Stimulated activated CD8-positive, alpha-beta memory T cell treated with anti-CD3 and anti-CD28 coated beads, Interleukin-15, amount 100 ng/mL, for 1 hour (primary cell): ENCODE measurements at regions not wholly inside any gene's neighbourhood (a gene's known extent, or its start where the extent isn't known, plus 50 kb on each side); places are given as distances from the start of the nearest gene placed in this dataset.

ENCODE experiments used
- DNase-seq: peaks from one replicate; pipeline ENCODE4 v3.0.0-alpha.2; 2020; ENCODE audit warnings: low read depth

DNA sequence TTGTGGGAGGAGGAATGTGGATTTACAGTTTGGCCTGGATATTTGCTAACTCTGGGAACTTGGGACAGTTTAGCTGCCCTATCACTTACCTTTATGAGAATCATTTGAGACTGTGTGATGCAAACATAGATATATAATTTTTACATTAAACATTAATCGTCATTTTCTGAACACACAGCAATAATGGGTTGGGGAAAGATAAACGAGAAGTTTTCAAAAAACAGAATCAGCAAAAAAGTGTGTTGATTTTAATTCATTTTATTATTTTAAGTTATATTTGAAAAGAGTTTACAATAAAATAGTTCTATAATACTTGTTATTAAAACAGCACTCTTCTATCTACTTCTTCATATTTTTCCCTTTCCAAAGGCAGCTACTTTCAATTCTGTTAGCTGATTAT is 813.3 kb downstream of the SLC4A3 start:
- no peak for DNase-seq

DNA sequence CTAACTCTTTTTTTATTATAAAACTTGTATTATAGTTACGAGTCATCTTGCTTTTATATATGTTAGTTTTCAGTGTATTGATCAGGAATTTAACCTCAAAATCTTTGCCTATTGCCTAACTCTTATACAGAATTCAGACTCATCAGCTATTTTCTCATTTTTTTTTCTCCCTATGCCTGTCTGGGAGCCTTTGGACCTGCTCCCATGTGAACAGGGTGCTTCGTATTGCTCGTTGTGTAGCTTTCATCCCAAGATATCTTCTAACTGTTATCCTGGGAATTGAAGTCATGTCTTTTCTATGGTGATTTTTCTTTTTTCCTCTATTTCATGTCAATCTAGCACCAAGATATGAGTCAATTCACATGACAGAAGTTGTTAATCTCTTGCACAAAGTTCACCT is 814.0 kb downstream of the SLC4A3 start:
- DNase-seq = no peak

DNA sequence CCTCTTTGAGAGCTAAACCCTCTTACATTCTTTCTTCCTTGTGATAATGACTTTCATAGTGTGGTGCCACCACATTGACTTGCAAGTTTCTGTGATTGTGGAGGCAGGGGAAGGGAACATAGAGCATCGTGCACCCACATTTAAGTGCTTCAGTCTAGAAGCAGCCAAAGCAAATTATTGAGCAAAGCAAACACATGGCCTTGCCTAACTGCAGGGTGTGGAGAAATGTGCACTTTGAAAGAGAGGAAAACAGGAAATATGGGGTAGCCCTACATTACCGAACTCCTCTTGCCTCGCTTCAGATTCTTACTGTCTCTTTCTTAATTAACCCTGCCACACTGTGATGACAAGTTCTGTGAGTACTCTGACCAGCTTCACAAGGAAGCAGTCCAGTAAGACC is 814.6 kb downstream of the SLC4A3 start:
- no peak for DNase-seq

DNA sequence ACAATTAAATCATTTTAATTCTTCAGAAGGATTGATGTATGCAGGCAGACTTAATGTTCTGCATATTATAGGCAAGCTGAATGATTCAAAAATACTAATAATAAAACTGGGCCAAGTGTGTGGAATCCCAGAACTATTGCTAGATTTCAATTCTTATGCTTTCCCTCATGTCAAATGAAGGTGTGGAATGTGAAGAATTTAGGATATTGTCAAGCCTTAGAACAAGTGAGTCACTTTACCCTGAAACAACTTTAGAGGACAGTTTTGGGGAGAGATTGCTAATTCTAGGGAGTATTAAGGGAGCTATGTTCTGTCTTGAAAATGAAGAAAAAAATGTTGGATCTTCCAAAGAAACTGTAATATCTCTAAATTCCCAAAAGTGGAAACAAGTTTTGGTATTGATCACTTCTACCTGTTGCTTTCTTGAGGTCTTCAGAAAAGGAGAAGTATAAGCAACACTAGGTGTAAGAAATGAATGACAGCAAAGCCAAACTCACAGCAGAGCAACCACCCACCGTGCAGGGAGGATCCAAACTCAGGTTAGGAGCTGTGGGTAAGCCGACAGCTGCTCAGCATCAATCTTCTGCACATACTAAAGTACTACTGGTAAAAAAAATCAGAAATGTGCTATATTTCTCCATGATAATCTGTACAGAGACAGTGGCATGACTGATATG is 818.1 kb downstream of the SLC4A3 start:
- DNase-seq = no peak

DNA sequence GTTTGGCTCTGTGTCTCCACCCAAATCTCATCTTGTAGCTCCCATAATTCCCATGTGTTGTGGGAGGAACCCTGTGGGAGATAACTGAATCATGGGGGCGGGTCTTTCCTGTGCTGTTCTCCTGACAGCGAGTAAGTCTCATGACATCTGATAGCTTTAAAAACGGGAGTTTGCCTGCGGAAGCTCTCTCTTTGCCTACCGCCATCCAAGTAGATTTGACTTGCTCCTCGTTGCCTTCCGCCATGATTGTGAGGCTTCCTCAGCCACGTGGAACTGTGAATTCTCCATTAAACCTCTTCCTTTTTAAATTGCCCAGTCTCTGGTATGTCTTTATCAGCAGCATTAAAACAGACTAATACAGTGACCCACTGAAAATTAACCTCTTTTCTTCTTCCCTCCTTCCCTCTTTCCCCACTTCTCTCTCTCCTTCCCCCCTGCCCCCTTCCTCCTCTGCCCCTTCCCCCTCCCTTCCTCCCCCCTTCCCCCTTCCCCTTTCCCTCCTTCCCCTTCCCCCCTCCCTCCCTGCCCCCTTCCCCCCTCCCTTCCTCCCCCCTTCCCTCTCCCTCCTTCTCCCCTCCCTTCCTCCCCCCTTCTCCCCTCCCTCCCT is 818.8 kb downstream of the SLC4A3 start:
- DNase-seq = no peak

DNA sequence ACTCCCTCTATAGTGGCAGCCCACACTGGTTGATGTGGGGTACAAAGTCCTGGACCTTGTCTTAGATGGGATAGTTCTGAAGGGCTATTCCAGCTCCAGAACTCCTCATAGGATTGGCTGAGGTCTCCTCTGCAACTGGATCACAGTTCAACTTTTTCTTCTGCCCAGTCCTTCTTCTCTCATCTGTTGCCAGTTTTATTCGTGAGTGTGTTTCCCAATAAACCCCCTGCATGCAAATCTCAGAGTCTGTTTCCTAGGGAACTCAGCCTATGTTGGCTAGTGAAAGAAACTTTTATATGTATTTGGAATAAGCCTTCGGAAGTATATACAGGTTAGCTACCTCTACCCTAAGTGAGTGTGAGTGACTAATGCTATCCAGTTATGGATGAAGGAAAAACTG is 823.4 kb downstream of the SLC4A3 start:
- no peak for DNase-seq

DNA sequence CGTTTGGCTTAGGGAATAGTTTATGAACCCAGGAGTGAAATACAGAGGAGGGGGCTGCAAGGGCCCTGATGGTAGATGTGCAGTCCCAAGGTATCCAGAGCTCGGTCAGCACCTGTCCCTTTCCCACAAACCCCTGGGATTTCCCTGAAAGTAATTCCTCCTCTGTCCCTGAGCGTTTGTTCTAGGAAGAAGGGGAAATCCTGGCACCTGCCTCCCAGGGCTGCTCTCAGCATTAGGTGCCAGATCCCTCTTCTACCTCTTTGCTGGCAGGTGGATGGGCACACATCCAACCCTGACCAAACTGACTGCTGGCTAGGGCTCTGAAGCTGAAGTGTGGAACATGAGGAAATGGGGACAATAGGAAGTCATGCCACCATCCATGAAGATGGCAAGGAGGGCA is 824.0 kb downstream of the SLC4A3 start:
- DNase-seq = no peak

DNA sequence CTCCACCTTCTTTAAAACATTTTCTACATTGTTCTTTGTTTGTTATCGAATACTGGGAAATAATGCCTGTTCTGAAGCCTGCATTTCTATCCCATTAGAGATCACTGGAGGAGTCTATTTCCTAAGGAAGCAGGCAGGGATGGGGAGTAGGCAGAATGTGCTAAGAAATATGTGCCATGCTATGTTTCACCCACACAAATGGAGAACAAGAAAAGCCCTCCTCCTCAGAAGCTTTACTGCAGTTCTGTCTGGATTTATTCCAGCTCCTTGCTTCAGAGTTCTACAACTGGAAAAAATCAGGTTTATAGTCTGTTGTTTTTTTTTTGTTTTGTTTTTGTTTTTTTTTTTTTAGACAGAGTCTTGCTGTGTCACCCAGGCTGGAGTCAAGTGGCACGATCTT is 825.1 kb downstream of the SLC4A3 start:
- DNase-seq = no peak

DNA sequence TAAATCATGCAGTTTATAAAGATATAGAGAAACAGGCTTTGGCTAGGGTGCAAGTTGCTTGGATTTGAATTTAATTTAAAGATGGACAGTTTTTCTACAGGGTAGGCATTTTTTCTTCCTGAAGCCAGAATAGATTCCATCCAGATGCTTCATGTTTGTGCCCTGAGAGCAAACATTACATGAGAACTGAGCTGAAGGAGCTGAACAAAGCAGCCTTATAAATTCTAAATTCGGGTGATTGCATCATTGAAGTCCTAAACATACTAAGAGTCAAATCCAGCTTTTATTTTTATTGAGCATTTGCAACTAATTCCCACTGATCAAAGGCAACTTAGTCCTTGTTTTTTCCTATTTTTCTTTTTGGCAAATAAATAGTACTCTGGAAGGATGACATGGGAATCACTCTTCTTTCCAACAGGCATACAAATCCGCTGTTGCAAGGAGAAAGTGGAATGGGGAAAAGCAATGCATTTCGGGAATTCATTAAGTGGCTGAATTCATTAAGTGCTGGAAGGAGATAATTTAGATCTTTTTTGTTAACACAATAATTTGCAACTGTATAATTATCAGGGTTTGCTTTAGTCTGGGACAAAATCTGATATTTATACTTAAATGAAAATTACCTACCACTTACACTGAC is 828.0 kb downstream of the SLC4A3 start:
- no peak for DNase-seq

DNA sequence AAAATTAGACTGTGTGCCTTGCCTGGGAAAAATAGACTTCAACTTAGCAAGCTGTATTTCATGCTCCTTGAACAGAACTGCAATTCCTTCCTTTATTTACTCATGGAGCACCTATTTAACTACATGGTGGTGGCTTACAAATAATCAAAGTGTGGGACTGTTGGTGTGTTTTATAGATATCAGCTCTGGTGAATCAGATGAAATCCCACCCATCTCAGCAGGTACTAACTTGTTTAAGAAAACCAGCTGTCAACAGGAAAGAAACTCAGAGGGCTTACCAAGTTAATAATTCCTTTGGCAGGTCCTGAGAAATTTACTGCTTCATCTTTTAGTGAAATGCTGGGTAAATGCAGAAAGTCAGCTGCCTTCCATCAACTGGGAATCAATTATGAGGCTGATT is 830.6 kb downstream of the SLC4A3 start:
- DNase-seq = no peak

DNA sequence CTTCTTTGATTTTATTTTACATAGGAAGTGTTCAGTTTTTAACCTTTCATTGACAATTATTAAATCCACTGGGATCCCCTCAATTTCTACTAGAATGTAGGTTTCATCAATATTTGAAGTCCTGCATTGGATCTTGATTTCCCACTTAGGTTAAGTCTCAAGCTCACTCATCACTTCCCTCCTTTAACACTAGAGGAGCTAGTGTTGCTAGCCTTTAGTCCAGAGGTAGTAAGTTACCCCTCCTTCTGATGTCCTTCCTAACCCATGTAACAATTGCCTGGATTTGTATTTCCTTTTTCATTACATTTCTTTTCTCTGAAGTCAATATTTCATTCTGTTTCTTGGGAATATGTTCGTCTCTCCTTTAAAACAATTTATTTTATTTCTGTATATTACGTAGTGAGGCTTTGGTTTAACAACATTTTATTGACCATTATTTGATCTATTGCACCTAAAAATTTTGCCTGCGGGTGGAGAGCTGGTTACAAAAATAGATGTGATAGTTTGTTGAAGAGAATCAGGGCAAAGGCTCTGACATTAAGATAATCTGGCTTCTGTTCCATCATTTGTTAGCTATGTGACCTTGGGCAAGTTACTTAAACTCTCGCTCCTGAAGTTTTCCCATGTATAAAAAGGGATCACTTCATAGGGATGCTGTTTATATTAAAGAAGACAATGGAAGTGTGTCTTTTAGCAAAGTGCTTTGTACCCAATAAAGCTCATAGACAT is 833.0 kb downstream of the SLC4A3 start:
- no peak for DNase-seq

DNA sequence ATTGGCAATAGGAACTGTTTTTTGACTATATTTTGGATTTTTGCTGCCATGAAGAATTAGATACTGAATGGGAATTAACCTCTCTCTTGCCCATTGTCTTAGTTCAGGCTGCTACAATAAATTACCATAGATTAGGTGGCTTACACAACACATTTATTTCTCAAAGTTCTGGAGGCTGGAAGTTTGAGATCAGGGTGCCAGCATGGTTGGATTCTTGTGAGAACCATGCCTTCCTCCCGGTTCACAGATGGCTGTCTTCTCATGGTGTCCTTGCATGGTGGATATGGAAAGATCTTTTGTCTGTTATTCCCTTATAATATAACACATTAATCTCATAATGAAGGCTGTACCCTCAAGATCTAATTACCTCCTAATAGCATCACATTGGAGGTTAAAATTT is 836.4 kb downstream of the SLC4A3 start:
- DNase-seq = no peak

DNA sequence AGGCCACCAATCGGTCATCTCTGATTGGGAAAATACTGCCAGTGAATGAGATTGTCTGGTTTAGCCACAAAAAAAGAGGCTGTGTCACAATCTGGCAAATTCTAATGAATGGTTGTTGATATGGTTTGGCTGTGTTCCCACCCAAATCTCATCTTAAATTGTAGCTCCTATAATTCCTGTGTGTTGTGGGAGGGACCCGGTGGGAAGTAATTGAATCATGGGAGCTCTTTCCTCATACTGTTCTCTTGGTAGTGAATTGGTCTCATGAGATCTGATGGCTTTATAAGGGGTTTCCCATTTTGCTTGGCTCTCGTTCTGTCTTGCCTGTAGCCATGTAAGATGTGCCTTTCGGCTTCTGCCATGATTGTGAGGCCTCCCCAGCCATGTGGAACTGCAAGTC is 838.3 kb downstream of the SLC4A3 start:
- DNase-seq = no peak

DNA sequence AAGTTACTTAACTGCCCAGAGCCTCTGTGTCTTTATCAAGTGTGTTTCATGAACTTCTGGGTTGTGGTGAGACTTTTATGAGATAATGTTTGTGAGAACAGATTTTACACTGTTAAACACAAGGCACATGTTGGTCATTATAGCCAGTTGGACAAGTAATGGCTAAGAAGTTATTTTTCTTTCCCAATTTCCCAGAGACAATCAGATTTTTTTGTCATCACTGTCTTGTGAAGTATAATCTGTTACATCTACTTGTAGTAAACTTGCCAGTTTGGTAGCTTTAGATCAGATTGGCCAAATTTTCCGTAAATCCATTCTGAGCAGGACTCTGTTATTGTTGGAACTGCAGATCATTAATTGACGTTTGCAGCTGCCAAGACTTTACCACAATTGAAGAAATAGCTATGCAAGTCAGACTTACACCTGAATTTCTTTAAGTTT is 838.8 kb downstream of the SLC4A3 start:
- no peak for DNase-seq

DNA sequence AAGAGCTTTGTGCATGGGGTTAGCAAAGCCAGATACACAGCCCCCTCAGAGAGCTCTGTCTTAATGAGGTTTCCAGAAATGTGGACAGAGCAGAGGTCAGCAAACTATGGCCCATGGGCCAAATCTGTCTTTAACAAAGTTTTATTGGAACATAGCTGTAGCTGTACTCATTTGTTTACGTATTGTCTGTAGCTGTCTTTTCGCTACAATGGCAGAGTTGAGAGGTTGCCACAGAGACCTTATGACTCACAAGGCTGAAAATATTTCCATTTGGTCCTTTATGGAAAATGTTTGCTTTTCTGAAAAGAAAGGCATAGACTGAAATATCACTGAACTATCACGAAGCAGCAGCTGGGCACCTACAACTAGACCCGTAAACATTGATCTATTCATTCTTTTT is 841.8 kb downstream of the SLC4A3 start:
- no peak for DNase-seq

DNA sequence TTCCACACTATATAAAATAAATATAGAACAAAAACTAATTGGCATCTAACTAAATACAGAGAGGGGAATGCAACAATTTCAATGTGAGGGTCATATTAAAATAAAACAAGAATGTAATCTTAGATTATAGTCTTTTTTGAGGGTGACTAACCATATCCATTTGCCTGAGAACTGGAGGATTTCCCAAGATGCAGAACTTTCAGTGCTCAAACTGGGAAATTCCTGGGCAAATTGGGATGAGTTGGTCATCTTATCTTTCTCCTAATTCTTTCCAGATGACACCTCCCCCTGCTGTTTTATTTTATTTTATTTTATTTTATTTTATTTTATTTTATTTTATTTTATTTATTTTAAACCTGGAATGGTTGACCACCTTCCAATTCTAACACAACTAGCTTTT is 846.2 kb downstream of the SLC4A3 start:
- no peak for DNase-seq

DNA sequence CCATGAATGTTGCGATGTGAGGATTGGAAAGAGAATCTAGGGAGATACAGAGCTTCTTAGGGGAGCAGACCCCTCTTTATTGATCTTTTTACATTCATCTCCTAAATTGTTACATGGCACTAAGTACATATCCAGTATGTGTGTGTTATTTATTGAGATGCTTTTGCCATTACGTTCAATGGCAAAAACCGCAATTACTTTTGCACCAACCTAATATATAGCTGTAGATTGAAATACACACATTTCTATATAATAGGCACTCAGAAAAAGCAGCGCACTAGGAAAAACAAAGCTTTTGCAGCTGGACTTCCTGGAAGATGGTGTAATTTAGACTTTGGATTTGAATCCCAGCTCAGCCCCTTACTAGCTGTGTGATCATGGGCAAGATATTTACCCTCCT is 849.4 kb downstream of the SLC4A3 start:
- DNase-seq = no peak

DNA sequence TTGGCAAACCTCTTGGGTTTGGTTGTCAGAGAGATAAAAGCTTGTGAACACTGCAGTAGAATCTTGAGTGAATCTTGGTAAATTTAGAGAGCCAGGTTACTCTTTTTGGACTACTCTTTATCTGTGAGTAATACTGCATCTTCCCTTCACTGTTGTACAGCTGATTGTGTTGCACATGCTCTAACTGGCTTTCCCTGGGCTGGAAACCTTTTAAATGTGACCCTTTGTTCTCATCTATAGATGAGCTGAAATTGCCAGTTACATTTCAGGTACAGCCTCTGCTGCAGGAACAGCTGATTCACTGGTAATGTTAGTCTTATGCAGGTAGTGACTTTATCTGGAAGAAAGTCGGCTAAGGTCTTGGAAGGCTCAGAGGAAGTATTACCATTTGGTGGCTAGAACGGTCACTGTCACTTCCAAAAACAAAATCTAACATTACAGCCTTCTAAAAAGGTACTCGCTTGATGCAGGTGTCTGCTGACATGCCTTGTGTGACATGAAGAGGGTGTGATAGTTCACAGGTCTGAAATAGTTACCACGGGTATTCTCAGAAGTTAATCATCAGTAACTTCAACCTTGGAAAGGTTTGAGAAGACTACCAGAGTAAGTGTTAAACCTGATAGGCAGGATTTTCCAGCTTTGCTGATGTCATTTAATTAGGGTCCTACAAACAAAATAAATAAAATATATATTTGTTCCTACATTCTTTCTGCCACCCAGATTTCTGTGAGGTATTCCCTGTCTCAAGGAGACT is 851.1 kb downstream of the SLC4A3 start:
- DNase-seq = no peak

DNA sequence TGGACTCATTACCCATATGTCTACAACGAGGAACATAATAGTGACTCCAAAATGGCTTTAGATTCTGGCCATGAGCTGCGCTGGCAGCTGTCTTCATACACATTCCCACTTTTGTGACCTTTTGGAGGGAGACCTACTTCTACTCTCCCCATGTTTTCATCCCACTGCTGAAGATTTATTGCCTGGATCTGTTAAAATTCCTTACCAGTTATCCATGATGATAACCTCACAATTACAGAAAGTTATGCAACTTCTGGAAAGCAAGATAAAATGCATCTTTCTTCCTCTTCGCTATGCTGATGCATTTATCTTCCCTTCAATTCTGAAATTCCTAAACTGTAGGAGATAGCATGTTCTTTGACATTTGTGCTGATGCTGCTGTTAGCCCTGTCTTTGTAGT is 855.3 kb downstream of the SLC4A3 start:
- DNase-seq = no peak

DNA sequence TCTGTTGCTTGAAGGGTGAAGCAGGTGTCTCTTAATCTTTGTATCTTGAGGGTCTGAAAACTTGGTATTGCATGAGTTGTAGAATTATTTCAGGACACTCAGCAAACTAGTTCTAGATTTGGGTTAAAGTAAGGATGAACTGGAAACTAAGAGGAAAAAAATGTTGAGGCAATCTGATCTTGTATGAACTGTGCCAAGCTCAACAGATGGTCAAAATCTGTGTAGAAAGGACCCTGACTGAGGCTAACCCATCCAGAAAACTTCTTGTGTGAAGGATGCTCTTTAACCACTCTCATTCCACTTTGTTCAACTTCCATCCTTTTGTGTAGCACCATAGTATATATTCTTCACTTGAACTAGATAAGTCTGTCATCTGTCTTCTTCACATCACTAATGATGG is 861.7 kb downstream of the SLC4A3 start:
- DNase-seq = no peak

DNA sequence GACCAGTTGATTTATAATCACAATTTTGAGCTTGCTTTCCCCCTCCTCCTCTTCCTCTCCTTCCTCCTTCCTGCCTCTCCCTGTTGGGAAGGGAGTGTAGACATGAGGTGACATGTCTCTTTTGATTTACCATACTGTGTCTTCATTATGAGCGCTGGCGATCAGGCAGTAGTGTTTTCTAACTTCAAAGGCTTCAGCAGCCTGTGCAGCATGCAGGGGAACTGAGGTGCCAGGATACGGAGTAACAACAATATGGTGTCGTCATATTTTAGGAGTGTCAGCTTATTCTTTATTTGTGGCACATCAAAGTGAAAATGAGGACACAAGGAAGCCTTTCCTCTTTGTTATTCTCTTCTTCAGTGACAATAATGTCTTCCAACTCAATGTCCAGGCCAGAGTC is 864.2 kb downstream of the SLC4A3 start:
- DNase-seq = no peak

DNA sequence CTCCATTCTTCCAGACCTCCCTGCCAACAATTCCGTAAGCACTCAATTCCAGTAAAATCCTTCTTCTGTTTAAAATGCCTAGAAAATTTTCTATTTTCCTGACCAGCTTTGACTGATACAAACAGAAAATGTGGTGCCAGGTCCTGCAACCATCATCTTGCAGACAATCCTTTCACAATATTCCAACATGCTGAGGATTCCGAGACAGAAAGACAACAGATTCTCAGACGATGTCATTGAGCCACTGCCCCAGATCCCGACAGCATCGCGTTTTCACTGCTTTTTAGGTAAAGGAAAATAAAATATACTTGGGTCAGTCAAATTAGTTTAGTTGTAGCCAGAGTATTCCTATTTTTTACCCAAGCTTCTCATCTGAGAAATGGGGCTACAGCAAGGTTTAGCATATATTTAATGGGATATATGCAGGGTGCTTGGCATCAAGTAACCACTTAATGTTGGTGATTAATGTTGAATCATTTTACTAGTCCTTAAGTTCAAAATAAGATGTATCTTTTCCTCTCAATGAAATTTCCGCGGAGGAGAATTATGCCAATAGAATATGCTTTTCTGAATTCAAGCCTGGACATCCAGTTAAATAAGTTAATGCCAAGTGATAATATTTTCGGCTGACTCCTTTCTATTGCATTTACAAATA is 866.6 kb downstream of the SLC4A3 start:
- no peak for DNase-seq
